ENCODE measurements at regions not wholly inside any gene's neighbourhood (a gene's known extent, or its start where the extent isn't known, plus 50 kb on each side); places are given as distances from the start of the nearest gene placed in this dataset.

- no peak for TF ChIP-seq POLR2A (IDR thresholded peaks at IDR 0.05; ENCODE audit: low read depth, low read length)
- no peak for TF ChIP-seq POLR2AphosphoS5 (IDR thresholded peaks at IDR 0.05; ENCODE audit: low read depth, low read length)
- TF ChIP-seq TAF1 (IDR thresholded peaks at IDR 0.05; ENCODE audit: low read depth, low read length): no peak
- TF ChIP-seq SPI1 (IDR thresholded peaks at IDR 0.05; ENCODE audit: low read depth, low read length): no peak
- no peak for TF ChIP-seq PAX5 (IDR thresholded peaks at IDR 0.05; ENCODE audit: insufficient read depth, low read length, severe bottlenecking)
Observed at GRCh38 chr3:72256716-72257115, 471.8 kb upstream of the PROK2 start.

Measured in GM12891 (cell line).